Activated CD4-positive, alpha-beta T cell treated with anti-CD3 and anti-CD28 coated beads for 4 hours (primary cell): ENCODE measurements at regions not wholly inside any gene's neighbourhood (a gene's known extent, or its start where the extent isn't known, plus 50 kb on each side); places are given as distances from the start of the nearest gene placed in this dataset.
"Not testable (repeated sequence)": the region's sequence is repeated elsewhere in the genome, so short reads cannot be mapped to it uniquely, and the experiment has no call there.

Source experiments
- DNase-seq, 2 donors: peaks; one replicate each; pipeline ENCODE4 v3.0.0-alpha.2; 2020

- no peak for DNase-seq
These were observed 150.9 kb downstream of the HLX start for GRCh38 chr1:221029981-221030649.

GRCh38 chr1:221030990-221031389 lies 151.7 kb downstream of the HLX start:
- no peak for DNase-seq

DNA sequence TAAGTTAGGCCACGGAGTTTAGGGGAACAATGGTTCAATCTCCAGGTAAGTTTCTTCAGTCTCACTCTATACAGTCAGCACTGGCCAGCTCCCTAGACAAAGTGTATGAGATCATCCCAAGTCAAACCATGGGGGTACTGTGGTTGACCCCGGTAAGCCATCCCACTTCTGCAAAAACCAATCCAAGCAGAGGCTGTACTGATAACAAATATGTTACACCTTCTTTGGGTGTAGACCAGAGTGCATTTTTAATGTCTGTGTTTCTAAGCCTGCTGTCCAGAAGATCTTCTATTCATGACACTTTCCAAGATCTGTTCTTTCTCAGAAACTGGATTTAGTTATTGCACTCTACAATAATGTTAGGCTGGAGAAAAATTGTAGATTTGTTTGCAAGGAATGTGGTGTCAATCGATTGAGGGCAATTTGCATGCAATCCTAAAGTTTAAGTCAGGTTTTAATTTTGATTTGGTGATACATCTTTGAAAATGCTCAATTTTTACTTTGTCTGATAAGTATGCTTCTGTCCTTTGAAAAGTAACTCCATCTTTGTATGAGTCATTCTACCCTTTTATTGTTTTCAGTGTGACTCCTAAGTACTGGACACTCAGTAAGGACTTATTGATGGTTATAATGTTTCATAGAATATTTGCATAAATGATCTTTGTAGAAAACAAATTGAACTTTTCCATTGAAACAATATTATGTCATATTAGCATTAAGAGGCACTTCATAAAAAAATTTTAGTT lies 152.4 kb downstream of the HLX start:
- DNase-seq, result no peak

- no peak for DNase-seq
These were observed 153.0 kb downstream of the HLX start for GRCh38 chr1:221032204-221032585.

GRCh38 chr1:221032637-221033280 lies 153.5 kb downstream of the HLX start:
- no peak for DNase-seq

DNA sequence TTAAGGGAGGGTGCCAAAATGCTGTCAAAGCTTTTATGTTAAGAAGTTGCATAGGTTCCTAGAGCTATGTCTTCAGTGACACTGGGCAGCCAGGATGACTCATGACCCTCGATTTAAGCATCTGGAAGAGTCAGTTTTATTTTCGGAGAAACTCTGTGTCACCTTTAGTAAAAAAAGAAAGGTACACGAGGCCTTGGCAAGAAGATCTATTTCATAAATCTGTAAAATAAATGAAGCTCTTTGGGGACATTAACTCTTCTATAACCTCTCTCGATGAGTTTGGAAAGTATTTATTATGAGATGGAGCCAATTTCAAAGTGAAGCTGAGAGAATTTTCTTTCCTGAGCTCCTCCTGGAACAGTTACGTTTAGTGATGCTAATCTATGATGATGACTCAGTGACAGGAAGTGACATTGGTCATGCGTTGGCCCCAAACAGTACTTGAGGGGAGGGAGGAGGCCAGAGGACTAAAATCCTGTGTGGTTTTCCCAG lies 156.5 kb downstream of the HLX start:
- no peak for DNase-seq

DNA sequence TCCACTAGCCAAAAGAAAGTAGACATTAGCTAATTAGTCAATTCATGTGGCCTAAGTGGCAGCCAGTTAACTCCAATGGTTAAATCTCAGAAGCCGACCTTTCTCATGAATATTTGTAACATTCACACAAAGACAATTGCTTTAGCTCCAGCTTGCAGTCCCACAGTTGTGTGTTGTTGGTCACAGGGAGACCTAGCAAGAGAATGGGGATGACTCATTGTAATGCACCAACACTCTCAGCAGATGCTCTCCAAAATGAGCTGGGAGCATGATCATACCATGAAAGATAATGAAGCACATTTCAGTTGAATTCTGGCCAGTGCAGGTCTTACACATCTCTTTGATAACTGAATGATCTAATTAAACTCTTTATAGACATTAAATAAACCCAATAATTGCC lies 160.4 kb downstream of the HLX start:
- DNase-seq, result no peak

GRCh38 chr1:221040101-221040500 lies 160.9 kb downstream of the HLX start:
- DNase-seq, result no peak

- no peak for DNase-seq
These were observed 161.5 kb downstream of the HLX start for GRCh38 chr1:221040691-221041285.

DNA sequence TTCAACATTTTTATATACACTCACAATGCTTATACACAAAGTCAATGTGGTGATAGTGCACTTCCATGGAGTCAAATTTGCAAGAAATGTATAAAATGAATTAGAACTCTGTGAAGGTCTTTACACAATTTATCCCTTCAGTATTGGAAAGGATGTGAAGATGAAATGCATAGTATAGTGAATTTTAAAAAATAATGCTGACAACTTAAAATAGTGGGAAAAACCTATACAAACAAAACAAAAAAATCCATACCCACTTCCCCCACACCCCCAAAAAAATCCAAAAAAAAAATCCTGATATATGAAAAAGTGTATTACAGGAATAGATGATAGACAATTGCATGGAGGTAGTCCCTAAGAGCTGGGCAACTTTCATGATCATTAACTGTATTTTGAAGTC lies 165.3 kb downstream of the HLX start:
- no peak for DNase-seq

GRCh38 chr1:221045151-221045550 lies 165.9 kb downstream of the HLX start:
- no peak for DNase-seq

DNA sequence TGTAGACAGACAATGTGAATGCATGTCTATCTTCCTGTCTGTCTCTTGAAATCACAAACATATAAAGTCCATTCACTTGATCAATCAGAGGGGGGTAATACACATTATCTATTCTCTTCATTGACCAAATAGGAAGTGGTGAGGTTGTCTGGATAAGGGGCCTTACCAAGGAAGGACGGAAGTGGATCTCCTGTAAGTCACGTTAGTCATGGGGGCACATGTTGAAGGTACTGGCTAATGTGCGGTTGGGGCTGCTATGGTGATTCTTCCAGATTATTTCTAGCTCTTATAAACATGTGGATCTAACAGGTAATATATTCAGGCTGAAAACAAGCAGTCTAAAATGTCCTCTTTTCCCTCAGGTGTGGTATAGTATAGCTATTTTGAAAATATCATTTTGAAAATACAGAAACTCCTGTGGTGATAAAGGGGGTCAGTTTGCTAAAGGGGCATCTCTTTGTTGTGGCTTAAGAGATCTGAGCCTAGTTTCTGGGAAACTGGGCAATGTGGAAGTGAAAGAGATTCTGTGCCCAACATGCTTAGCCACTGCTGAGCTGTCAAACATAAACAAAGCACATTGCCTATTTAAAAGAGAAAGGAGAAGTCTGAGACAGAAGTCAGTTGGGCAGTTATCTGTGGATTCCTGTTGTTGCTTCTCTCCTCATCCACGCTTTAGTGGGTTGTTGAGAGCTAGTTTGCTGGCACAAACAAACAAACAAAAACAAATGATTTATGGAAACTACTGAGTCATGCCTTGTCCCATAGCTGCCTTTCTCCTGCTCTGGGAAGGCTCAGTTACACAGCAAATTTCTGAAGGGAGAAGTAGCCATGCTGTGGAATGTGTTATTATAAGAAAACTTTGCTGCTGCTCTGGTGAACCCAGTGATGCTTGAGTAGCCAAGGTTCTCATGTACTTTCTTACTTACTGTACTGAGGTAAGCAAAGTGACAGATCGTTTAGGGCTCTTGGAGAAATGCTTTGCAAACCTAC lies 166.9 kb downstream of the HLX start:
- DNase-seq, result no peak

- not testable (repeated sequence) for DNase-seq
These were observed 172.1 kb downstream of the HLX start for GRCh38 chr1:221051391-221051790.

GRCh38 chr1:221053889-221054288 lies 174.6 kb downstream of the HLX start:
- DNase-seq, result no peak

DNA sequence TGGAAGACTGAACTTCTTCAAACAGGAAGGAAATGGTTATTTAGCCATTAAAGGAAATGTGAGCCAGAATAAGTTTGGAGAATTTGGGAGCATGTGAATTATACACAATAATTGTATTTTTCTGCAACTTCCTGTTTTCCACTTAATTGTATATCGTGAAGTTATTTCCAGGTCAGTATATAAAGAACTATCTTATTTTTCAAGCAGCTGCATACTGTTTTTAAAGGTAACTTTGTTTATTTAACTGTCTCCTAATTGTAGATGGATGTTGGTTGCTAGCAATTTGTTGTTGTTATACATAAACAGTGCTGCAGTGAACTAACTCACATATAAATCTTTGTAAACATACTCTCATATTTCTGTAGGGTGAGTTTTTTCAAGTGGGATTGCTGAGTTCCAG lies 180.3 kb downstream of the HLX start:
- DNase-seq, result no peak

GRCh38 chr1:221063651-221064050 lies 184.4 kb downstream of the HLX start:
- DNase-seq, result no peak

DNA sequence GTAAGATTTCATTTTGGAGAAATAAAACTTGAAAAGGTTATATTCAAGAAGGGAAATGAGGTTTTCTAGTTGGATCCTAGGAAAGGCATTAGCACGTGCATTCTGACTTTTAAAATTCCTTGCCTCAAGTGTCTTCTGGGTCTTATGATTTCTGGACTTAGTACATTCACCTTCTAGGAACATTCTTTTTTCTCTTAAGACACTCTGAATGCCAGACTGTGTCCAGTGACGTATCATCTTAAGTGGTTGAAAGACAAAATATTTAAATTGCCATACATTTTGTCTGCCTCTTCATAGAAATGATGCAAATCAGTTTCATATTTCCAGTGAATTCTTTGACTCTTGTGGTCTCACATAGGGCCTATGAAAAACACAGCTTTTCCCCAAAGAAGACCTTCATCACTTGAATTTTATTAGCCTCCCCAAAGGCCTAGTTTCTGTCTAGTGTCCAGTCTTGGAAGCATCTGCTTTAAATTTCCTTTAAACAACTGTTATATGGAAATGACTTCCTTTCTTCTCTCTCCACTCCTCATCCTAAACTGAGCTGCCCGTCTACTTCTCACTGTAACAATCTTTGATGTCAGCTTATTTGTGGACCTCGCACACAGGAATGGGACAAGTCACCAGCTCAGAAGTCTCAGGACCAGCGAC lies 187.2 kb downstream of the HLX start:
- no peak for DNase-seq

DNA sequence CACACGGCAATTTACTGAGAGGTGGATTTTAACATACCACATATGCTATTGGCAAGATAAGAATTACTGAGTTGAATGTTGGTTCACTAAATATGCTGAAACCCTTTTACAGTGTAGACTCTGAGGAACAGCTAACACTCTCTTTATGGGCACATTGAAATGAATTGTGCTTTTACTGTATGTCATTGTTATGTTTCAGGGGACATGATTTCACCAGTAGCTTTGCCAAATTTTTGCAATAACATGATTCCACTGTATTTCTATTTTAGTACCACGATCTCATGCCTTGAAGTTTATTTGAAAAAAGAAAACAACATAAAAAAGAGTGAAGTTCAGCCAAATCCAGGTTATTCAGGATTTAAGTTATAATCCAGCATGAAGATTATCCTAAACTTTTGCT lies 188.5 kb downstream of the HLX start:
- DNase-seq, result no peak

DNA sequence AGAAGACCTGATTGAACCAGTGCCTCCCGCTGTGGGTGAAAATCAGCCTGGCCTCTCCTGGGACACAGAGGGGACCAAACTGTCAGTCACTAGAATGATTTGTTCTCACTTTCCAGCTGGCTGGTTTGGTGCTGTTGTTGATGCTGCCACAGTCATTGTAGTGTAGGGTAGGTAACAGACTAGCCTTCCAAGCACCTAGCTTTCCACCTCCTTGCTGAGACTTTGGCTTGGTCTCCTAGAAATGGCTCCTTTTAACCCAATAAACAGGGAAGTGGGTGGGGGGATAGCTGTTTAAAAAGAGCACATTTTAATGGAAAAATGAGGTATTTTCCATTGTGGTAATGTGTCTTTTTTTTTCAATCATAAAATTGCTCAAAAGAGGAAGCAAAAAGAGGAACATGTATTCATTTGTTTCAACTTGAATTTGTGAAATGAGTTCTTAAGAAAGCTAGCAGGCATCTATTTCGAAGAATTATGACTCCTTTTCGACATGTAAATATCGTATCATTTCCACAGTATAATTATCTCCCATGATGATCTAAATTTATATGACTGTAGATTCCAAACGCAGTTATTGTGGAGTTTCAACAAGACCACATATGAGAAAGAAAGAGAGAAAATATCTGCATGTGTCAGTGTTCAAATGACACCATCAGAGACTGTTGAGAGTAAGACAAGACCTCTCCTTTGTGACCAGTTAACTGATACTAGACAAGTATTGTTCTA lies 190.1 kb downstream of the HLX start:
- no peak for DNase-seq

DNA sequence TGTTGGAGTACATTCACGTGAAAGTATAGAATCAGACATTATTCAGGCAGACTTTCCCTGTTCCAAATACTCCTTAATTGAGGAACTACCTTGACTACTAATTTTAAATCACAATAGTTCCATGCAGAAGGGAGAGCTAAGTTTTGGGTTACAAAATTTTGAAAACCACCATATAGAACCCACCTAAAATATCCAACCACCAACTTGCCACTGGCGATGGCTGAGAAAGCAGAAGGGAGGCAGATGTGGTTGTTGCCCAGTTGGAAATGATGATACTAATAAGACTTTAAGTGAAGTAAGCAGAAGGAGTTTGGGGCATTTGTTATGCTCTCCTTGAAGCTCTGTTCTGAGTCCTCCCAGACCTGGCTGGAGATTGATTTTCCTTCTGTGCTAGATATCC lies 190.7 kb downstream of the HLX start:
- DNase-seq, result no peak

GRCh38 chr1:221071777-221072176 lies 192.5 kb downstream of the HLX start:
- no peak for DNase-seq
